ENCODE measurements at regions not wholly inside any gene's neighbourhood (a gene's known extent, or its start where the extent isn't known, plus 50 kb on each side); places are given as distances from the start of the nearest gene placed in this dataset.

DNA sequence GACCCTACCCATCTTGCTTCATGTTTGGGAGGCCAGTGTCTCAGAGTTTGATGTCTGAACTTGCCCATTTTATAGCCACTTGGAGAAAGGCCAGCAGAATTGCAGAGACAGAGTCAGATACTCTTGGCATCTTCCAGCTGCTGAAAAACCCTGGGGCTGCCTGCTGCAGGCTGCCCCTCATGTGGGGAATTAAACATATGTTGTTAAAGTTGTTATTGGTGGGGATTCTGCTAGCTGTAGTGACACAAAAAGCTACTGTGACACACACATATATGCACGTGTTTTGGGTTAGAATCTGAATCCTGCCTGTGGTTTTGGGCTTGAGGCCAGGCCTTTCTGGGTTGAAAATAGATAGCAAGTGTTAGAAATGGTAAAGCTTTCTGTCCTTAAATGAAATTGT is 1288.4 kb downstream of the AACS start:
- no peak for TF ChIP-seq EP300 (IDR thresholded peaks at IDR 0.05; ENCODE audit: borderline replicate concordance)
- TF ChIP-seq FOXM1 (IDR thresholded peaks at IDR 0.05; ENCODE audit: borderline replicate concordance, low read depth) = no peak
- TF ChIP-seq, protein P1, sequence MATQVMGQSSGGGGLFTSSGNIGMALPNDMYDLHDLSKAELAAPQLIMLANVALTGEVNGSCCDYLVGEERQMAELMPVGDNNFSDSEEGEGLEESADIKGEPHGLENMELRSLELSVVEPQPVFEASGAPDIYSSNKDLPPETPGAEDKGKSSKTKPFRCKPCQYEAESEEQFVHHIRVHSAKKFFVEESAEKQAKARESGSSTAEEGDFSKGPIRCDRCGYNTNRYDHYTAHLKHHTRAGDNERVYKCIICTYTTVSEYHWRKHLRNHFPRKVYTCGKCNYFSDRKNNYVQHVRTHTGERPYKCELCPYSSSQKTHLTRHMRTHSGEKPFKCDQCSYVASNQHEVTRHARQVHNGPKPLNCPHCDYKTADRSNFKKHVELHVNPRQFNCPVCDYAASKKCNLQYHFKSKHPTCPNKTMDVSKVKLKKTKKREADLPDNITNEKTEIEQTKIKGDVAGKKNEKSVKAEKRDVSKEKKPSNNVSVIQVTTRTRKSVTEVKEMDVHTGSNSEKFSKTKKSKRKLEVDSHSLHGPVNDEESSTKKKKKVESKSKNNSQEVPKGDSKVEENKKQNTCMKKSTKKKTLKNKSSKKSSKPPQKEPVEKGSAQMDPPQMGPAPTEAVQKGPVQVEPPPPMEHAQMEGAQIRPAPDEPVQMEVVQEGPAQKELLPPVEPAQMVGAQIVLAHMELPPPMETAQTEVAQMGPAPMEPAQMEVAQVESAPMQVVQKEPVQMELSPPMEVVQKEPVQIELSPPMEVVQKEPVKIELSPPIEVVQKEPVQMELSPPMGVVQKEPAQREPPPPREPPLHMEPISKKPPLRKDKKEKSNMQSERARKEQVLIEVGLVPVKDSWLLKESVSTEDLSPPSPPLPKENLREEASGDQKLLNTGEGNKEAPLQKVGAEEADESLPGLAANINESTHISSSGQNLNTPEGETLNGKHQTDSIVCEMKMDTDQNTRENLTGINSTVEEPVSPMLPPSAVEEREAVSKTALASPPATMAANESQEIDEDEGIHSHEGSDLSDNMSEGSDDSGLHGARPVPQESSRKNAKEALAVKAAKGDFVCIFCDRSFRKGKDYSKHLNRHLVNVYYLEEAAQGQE (IDR thresholded peaks at IDR 0.05; ENCODE audit: low read depth) = no peak
